ENCODE measurements at regions not wholly inside any gene's neighbourhood (a gene's known extent, or its start where the extent isn't known, plus 50 kb on each side); places are given as distances from the start of the nearest gene placed in this dataset.

DNA sequence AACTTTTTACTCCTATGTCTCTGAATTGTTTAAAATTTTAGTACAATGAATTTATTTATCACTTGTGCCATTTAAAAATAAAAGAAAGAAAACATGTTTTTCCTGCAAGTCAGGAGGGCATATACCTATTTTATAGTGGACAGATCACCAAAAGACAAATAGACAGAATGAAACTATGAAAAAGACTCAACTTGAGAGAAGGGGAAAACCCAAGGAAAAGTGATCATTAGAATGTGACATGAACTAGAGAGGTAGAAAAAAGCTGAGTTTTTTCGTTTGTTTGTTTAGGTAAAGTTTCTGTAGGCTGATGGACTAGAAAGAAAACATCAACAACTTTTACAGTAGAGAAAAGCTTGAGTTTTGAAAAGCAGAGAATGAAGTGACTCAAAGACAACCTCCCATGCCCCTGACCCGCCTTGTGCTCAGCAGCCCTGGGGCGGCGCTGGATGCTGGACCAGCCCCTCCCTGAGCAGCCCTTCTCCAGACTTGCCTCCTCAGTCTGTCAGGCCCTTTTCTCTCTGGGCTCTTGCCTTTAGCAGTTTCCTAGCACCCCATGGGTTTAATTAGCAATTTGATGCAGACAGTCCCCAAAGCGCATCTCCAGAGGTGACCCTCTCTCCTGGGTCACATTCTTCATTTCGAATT is 95.1 kb upstream of the ARID2 start:
- TF ChIP-seq, protein P1, sequence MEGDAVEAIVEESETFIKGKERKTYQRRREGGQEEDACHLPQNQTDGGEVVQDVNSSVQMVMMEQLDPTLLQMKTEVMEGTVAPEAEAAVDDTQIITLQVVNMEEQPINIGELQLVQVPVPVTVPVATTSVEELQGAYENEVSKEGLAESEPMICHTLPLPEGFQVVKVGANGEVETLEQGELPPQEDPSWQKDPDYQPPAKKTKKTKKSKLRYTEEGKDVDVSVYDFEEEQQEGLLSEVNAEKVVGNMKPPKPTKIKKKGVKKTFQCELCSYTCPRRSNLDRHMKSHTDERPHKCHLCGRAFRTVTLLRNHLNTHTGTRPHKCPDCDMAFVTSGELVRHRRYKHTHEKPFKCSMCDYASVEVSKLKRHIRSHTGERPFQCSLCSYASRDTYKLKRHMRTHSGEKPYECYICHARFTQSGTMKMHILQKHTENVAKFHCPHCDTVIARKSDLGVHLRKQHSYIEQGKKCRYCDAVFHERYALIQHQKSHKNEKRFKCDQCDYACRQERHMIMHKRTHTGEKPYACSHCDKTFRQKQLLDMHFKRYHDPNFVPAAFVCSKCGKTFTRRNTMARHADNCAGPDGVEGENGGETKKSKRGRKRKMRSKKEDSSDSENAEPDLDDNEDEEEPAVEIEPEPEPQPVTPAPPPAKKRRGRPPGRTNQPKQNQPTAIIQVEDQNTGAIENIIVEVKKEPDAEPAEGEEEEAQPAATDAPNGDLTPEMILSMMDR (IDR thresholded peaks at IDR 0.05), result no peak
- TF ChIP-seq POLR2A (IDR thresholded peaks at IDR 0.05), result no peak

Data from sigmoid colon (tissue), 3 donors.